Hepatocyte (in vitro differentiated cells): ENCODE measurements at regions not wholly inside any gene's neighbourhood (a gene's known extent, or its start where the extent isn't known, plus 50 kb on each side); places are given as distances from the start of the nearest gene placed in this dataset.
"Not testable (repeated sequence)": the region's sequence is repeated elsewhere in the genome, so short reads cannot be mapped to it uniquely, and the experiment has no call there.

Experiments
- DNase-seq: peaks from one replicate; pipeline ENCODE4 v3.0.0-alpha.2; 2016; ENCODE audit warnings: low spot score
- H2AFZ ChIP-seq: fragments of 200-600 bp; sonication (generic); 2 replicates; pipeline ENCODE4 v1.6.0; 2016; ENCODE audit warnings: antibody characterized with exemption, mild to moderate bottlenecking
- H3K27ac ChIP-seq: fragments of 200-600 bp; sonication (generic); 2 replicates; pipeline ENCODE4 v1.5.1; 2016; ENCODE audit warnings: mild to moderate bottlenecking
- H3K27me3 ChIP-seq: fragments of 200-600 bp; sonication (generic); 2 replicates; pipeline ENCODE4 v1.6.1; 2016
- H3K36me3 ChIP-seq: fragments of 200-600 bp; sonication (generic); replicated peaks from 2 replicates; pipeline ENCODE4 v1.5.1; 2016; ENCODE audit warnings: low read depth; ENCODE audit not compliant: insufficient read depth
- H3K4me1 ChIP-seq: fragments of 200-600 bp; sonication (generic); 2 replicates; pipeline ENCODE4 v1.5.1; 2016; ENCODE audit warnings: mild to moderate bottlenecking, moderate library complexity; ENCODE audit not compliant: insufficient read depth
- H3K4me2 ChIP-seq: fragments of 200-600 bp; sonication (generic); 2 replicates; pipeline ENCODE4 v1.6.0; 2016
- H3K4me3 ChIP-seq: fragments of 200-600 bp; sonication (generic); 2 replicates; pipeline ENCODE4 v1.5.1; 2016; ENCODE audit warnings: mild to moderate bottlenecking
- H3K79me2 ChIP-seq: fragments of 200-600 bp; sonication (generic); 2 replicates; pipeline ENCODE4 v1.6.0; 2017; ENCODE audit warnings: mild to moderate bottlenecking
- H3K9me2 ChIP-seq: fragments of 200-600 bp; sonication (generic); replicated peaks from 2 replicates; pipeline ENCODE4 v1.6.0; 2017; ENCODE audit warnings: mild to moderate bottlenecking; ENCODE audit not compliant: insufficient read depth
- H3K9me3 ChIP-seq: fragments of 200-600 bp; sonication (generic); 2 replicates; pipeline ENCODE4 v1.5.1; 2016; ENCODE audit warnings: low read depth, mild to moderate bottlenecking
- H4K20me1 ChIP-seq: fragments of 200-600 bp; sonication (generic); 2 replicates; pipeline ENCODE4 v1.6.0; 2016; ENCODE audit warnings: mild to moderate bottlenecking; ENCODE audit not compliant: insufficient read depth, poor library complexity, severe bottlenecking
- EZH2 ChIP-seq: fragments of 200-600 bp; sonication (generic); IDR thresholded peaks from 2 replicates; pipeline ENCODE4 v1.6.1; 2016; ENCODE audit warnings: antibody characterized with exemption, mild to moderate bottlenecking, borderline replicate concordance
- EZH2phosphoT487 ChIP-seq: fragments of 200-600 bp; sonication (generic); IDR thresholded peaks from one replicate; pipeline ENCODE4 v1.6.1; 2018; ENCODE audit warnings: antibody characterized with exemption, mild to moderate bottlenecking, low read depth, moderate library complexity; ENCODE audit not compliant: unreplicated experiment, severe bottlenecking
- WGBS: methylation state at CpG from one replicate; pipeline ENCODE4 v1.1.6; 2016; ENCODE audit warnings: low lambda C conversion rate; ENCODE audit errors: missing lambda C conversion rate; 5-methylcytosine and 5-hydroxymethylcytosine counted together
- TF ChIP-seq, protein P1 (sequence below): fragments of 200-600 bp; sonication (generic); IDR thresholded peaks from 2 replicates; pipeline ENCODE4 v1.5.1; 2016; ENCODE audit warnings: antibody characterized with exemption, mild to moderate bottlenecking; ENCODE audit not compliant: poor library complexity

GRCh38 chrX:22585831-22586230 is 313.1 kb downstream of the CBLL2 start:
- H3K4me2 ChIP-seq = no peak overlapping the region
- H3K27me3 ChIP-seq = no peaks in the 10 kb centered on the region
- no peaks in the 10 kb centered on the region for H3K9me2 ChIP-seq
- no peak overlapping the region for H3K4me3 ChIP-seq
- no peak overlapping the region for H3K27ac ChIP-seq
- no peaks in the 10 kb centered on the region for H3K79me2 ChIP-seq
- TF ChIP-seq EZH2 = no peak
- no peak for TF ChIP-seq EZH2phosphoT487
- TF ChIP-seq, protein P1, sequence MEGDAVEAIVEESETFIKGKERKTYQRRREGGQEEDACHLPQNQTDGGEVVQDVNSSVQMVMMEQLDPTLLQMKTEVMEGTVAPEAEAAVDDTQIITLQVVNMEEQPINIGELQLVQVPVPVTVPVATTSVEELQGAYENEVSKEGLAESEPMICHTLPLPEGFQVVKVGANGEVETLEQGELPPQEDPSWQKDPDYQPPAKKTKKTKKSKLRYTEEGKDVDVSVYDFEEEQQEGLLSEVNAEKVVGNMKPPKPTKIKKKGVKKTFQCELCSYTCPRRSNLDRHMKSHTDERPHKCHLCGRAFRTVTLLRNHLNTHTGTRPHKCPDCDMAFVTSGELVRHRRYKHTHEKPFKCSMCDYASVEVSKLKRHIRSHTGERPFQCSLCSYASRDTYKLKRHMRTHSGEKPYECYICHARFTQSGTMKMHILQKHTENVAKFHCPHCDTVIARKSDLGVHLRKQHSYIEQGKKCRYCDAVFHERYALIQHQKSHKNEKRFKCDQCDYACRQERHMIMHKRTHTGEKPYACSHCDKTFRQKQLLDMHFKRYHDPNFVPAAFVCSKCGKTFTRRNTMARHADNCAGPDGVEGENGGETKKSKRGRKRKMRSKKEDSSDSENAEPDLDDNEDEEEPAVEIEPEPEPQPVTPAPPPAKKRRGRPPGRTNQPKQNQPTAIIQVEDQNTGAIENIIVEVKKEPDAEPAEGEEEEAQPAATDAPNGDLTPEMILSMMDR = no peak
- H3K4me1 ChIP-seq = no peaks in the 10 kb centered on the region
- 94% methylated on average over 1 of the region's 1 CpG for WGBS
- DNase-seq = no peak
- H4K20me1 ChIP-seq = no peaks in the 10 kb centered on the region
- no peak overlapping the region for H2AFZ ChIP-seq
- H3K36me3 ChIP-seq = no peaks in the 10 kb centered on the region
- no peaks in the 10 kb centered on the region for H3K9me3 ChIP-seq

- Histone ChIP-seq H3K27ac (no peak overlapping the region), H3K27me3 (no peaks in the 10 kb centered on the region), H3K9me2 (no peaks in the 10 kb centered on the region), H3K79me2 (no peaks in the 10 kb centered on the region), H4K20me1 (no peaks in the 10 kb centered on the region), H3K36me3 (no peaks in the 10 kb centered on the region), H3K9me3 (no peaks in the 10 kb centered on the region), H3K4me3 (no peak overlapping the region), H3K4me1 (no peaks in the 10 kb centered on the region), H3K4me2 (no peak overlapping the region), H2AFZ (no peak overlapping the region)
- 94% methylated on average over 2 of the region's 2 CpGs for WGBS
- TF ChIP-seq, protein P1 = no peak
- no peak for TF ChIP-seq EZH2
- TF ChIP-seq EZH2phosphoT487 = no peak
- no peak for DNase-seq
Measured at GRCh38 chrX:22589845-22590244, 317.1 kb downstream of the CBLL2 start.

- Histone ChIP-seq H4K20me1 (no peaks in the 10 kb centered on the region), H3K36me3 (no peaks in the 10 kb centered on the region), H2AFZ (no peak overlapping the region), H3K9me2 (no peaks in the 10 kb centered on the region), H3K27me3 (no peaks in the 10 kb centered on the region), H3K79me2 (no peaks in the 10 kb centered on the region), H3K9me3 (no peaks in the 10 kb centered on the region), H3K4me1 (no peaks in the 10 kb centered on the region), H3K4me3 (no peak overlapping the region), H3K27ac (no peak overlapping the region), H3K4me2 (no peak overlapping the region)
- TF ChIP-seq EZH2phosphoT487 = no peak
- no peak for TF ChIP-seq EZH2
- TF ChIP-seq, protein P1 = no peak
- DNase-seq = no peak
- WGBS = 29% methylated on average over 2 of the region's 2 CpGs
Measured at GRCh38 chrX:22594766-22595165, 322.1 kb downstream of the CBLL2 start.

GRCh38 chrX:22603060-22603459 is 330.3 kb downstream of the CBLL2 start:
- 91% methylated on average over 5 of the region's 5 CpGs for WGBS
- H3K27me3 ChIP-seq = no peaks in the 10 kb centered on the region
- DNase-seq = no peak
- no peak overlapping the region for H3K4me2 ChIP-seq
- H3K4me1 ChIP-seq = no peaks in the 10 kb centered on the region
- H2AFZ ChIP-seq = no peak overlapping the region
- TF ChIP-seq EZH2phosphoT487 = no peak
- no peak for TF ChIP-seq EZH2
- TF ChIP-seq, protein P1 = no peak
- H4K20me1 ChIP-seq = no peaks in the 10 kb centered on the region
- no peaks in the 10 kb centered on the region for H3K9me3 ChIP-seq
- H3K9me2 ChIP-seq = no peaks in the 10 kb centered on the region
- no peaks in the 10 kb centered on the region for H3K79me2 ChIP-seq
- H3K36me3 ChIP-seq = no peaks in the 10 kb centered on the region
- H3K27ac ChIP-seq = no peak overlapping the region
- H3K4me3 ChIP-seq = no peak overlapping the region

DNA sequence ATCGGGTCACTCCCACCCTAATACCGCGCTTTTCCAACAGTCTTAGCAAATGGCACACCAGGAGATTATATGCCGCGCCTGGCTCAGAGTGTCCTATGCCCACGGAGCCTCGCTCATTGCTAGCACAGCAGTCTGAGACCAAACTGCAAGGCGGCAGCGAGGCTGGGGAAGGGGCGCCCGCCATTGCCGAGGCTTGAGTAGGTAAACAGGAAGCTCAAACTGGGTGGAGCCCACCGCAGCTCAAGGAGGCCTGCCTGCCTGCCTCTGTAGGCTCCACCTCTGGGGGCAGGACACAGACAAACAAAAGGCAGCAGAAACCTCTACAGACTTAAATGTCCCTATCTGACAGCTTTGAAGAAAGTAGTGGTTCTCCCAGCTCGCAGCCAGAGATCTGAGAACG is 336.7 kb downstream of the CBLL2 start:
- not testable (repeated sequence) for H3K27ac ChIP-seq, H3K4me1 ChIP-seq, H2AFZ ChIP-seq, H3K36me3 ChIP-seq, H4K20me1 ChIP-seq, DNase-seq, H3K9me2 ChIP-seq, H3K79me2 ChIP-seq, H3K9me3 ChIP-seq, H3K4me3 ChIP-seq, H3K4me2 ChIP-seq, H3K27me3 ChIP-seq
- 87% methylated on average over 15 of the region's 15 CpGs for WGBS
